ENCODE measurements at regions not wholly inside any gene's neighbourhood (a gene's known extent, or its start where the extent isn't known, plus 50 kb on each side); places are given as distances from the start of the nearest gene placed in this dataset.

DNA sequence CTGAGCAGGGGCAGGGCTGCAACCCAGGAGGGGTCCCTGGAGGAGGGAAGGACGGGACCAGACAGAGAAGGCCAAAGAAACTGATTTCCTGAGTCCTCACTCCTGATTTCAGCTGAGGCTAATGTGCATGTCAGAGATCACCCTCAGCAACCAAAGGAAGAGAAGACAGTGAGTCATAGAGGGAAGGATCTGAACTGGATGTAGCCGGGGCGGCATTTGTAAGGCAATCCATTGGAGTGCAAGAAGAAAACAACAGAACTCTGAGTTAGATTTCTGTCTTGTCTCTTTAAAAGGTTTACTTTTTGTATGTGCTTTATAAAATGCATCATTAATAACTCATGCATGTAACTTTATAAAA, 105.3 kb upstream of the AGBL1 start:
- H3K27me3 Mint-ChIP-seq (ENCODE audit: insufficient read depth, unreplicated experiment), result no peaks in the 10 kb centered on the region
- TF ChIP-seq, protein P1, sequence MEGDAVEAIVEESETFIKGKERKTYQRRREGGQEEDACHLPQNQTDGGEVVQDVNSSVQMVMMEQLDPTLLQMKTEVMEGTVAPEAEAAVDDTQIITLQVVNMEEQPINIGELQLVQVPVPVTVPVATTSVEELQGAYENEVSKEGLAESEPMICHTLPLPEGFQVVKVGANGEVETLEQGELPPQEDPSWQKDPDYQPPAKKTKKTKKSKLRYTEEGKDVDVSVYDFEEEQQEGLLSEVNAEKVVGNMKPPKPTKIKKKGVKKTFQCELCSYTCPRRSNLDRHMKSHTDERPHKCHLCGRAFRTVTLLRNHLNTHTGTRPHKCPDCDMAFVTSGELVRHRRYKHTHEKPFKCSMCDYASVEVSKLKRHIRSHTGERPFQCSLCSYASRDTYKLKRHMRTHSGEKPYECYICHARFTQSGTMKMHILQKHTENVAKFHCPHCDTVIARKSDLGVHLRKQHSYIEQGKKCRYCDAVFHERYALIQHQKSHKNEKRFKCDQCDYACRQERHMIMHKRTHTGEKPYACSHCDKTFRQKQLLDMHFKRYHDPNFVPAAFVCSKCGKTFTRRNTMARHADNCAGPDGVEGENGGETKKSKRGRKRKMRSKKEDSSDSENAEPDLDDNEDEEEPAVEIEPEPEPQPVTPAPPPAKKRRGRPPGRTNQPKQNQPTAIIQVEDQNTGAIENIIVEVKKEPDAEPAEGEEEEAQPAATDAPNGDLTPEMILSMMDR (IDR thresholded peaks at IDR 0.05; ENCODE audit: unreplicated experiment), result no peak
- ChIA-PET POLR2A (no interaction called here), CTCF (no interaction called here)
- H3K36me3 Mint-ChIP-seq (ENCODE audit: insufficient read depth, unreplicated experiment), result peaks cover 6% of the 10 kb centered on the region
- H3K4me1 Mint-ChIP-seq (ENCODE audit: insufficient read depth, unreplicated experiment), result no peaks in the 10 kb centered on the region
- no peak overlapping the region for H3K4me3 Mint-ChIP-seq (ENCODE audit: unreplicated experiment)
- H3K9me3 Mint-ChIP-seq (ENCODE audit: unreplicated experiment), result no peaks in the 10 kb centered on the region
- intact Hi-C loops (cut with micrococcal nuclease), result no loop called here
- DNase-seq (ENCODE audit: unreplicated experiment), result peak; percentile 30
- BruUV-seq (replicated peaks), result no TSS peak
- H3K27ac Mint-ChIP-seq (ENCODE audit: low read depth, unreplicated experiment), result no peak overlapping the region

DNA sequence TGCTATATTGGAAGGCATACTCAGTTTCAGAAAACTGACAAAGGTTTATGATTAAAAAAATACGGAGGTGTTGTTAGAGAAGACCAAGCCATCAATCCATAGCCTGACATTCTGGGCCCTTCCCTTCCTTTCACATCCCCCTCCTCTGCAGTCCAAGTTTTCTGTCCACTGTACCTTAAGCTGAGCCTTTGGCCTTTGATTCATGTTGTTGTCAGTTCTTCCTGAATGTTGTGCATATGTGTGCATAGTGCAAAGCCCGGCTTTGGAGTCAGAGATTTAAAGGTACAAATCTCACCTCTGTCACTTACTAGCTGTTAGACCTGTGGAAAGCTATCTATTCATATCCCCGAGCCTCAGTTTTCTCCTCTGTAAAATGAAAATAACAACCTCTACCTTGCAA, 104.9 kb upstream of the AGBL1 start:
- Mint-ChIP-seq H3K27ac (ENCODE audit: low read depth, unreplicated experiment) (no peak overlapping the region), H3K27me3 (ENCODE audit: insufficient read depth, unreplicated experiment) (no peaks in the 10 kb centered on the region), H3K4me1 (ENCODE audit: insufficient read depth, unreplicated experiment) (no peaks in the 10 kb centered on the region), H3K4me3 (ENCODE audit: unreplicated experiment) (no peak overlapping the region), H3K36me3 (ENCODE audit: insufficient read depth, unreplicated experiment) (peaks cover 6% of the 10 kb centered on the region), H3K9me3 (ENCODE audit: unreplicated experiment) (no peaks in the 10 kb centered on the region)
- DNase-seq (ENCODE audit: unreplicated experiment), result no peak
- TF ChIP-seq, protein P1 (IDR thresholded peaks at IDR 0.05; ENCODE audit: unreplicated experiment), result no peak
- no TSS peak for BruUV-seq (replicated peaks)
- CTCF ChIA-PET, result no interaction called here
- POLR2A ChIA-PET, result interaction anchor here (0.6 kb wide), 2 partner anchors 19 to 1564 kb away, joined by 3 read pairs; no protein-coding TSS in a partner anchor
- intact Hi-C loops (cut with micrococcal nuclease), result no loop called here

DNA sequence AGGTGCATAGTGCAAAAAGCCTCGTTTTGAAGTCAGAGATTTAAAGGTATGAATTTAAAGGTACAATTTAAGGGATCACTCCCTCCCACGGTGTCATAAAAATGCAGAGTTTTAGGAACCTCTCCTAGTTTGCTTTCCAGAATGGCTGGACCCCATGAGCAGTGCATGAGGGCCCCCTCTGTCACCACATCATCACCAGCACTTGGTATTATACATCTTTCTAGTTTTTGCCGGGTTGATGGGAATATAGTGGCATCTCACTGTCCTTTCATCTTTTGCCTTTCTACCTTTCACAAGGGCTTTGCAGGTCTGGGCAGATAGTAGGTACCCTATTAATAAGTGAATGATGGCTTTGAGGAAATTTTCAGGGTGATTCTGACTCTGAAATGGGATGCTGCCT, 103.6 kb upstream of the AGBL1 start:
- intact Hi-C loops (cut with micrococcal nuclease), result no loop called here
- TF ChIP-seq, protein P1 (IDR thresholded peaks at IDR 0.05; ENCODE audit: unreplicated experiment), result no peak
- H3K9me3 Mint-ChIP-seq (ENCODE audit: unreplicated experiment), result no peaks in the 10 kb centered on the region
- peaks cover 6% of the 10 kb centered on the region for H3K36me3 Mint-ChIP-seq (ENCODE audit: insufficient read depth, unreplicated experiment)
- H3K4me3 Mint-ChIP-seq (ENCODE audit: unreplicated experiment), result no peak overlapping the region
- H3K27me3 Mint-ChIP-seq (ENCODE audit: insufficient read depth, unreplicated experiment), result no peaks in the 10 kb centered on the region
- ChIA-PET POLR2A (no interaction called here), CTCF (no interaction called here)
- H3K27ac Mint-ChIP-seq (ENCODE audit: low read depth, unreplicated experiment), result no peak overlapping the region
- DNase-seq (ENCODE audit: unreplicated experiment), result no peak
- no TSS peak for BruUV-seq (replicated peaks)
- no peaks in the 10 kb centered on the region for H3K4me1 Mint-ChIP-seq (ENCODE audit: insufficient read depth, unreplicated experiment)

DNA sequence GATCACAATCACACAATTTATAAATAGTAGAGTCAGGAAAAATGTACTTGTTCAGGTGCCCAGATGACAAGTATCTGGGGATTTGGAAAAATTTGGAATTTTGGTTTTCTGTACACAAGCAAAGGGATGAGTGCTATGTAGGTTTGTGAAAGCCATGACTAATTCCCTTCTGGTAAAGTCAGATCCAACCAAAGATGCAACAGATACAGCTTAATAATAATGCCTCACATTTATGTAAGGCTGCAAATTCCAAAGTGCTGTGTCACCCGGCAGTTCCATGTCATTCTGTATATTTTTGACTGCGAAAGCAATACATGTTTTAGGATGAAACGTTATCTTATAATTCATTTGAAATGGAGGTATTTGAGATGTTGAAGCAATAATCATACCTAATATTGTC, 102.7 kb upstream of the AGBL1 start:
- Mint-ChIP-seq H3K4me3 (ENCODE audit: unreplicated experiment) (no peak overlapping the region), H3K27ac (ENCODE audit: low read depth, unreplicated experiment) (no peak overlapping the region)

More for the DNA sequence above, 102.7 kb upstream of the AGBL1 start:
- no peaks in the 10 kb centered on the region for H3K9me3 Mint-ChIP-seq (ENCODE audit: unreplicated experiment)
- POLR2A ChIA-PET, result interaction anchor here (1.0 kb wide), 1 partner anchor 48 kb away, joined by 3 read pairs; no protein-coding TSS in a partner anchor
- TF ChIP-seq, protein P1 (IDR thresholded peaks at IDR 0.05; ENCODE audit: unreplicated experiment), result no peak
- H3K36me3 Mint-ChIP-seq (ENCODE audit: insufficient read depth, unreplicated experiment), result peaks cover 6% of the 10 kb centered on the region
- intact Hi-C loops (cut with micrococcal nuclease), result no loop called here
- H3K4me1 Mint-ChIP-seq (ENCODE audit: insufficient read depth, unreplicated experiment), result no peaks in the 10 kb centered on the region
- DNase-seq (ENCODE audit: unreplicated experiment), result peak; percentile 46
- CTCF ChIA-PET, result interaction anchor here (0.8 kb wide), 1 partner anchor 11 kb away, joined by 3 read pairs; no protein-coding TSS in a partner anchor
- no peaks in the 10 kb centered on the region for H3K27me3 Mint-ChIP-seq (ENCODE audit: insufficient read depth, unreplicated experiment)
- BruUV-seq (replicated peaks), result no TSS peak

All from MCF 10A (cell line).